Activated T-helper 2 cell treated with anti-CD3 and anti-CD28 coated beads, Interferon-gamma antibody, Interleukin-2, Interleukin-4, amounts not matched to agents 10 μg/mL and 5 μg/mL and 100 μg/mL, durations not matched to agents 14 hours and 24 hours and 36 hours (primary cell): ENCODE measurements at regions not wholly inside any gene's neighbourhood (a gene's known extent, or its start where the extent isn't known, plus 50 kb on each side); places are given as distances from the start of the nearest gene placed in this dataset.

Experiments used
- DNase-seq: peaks from one replicate; pipeline ENCODE4 v3.0.0; 2021; ENCODE audit warnings: low spot score
- H3K27ac Mint-ChIP-seq: one replicate; pipeline ENCODE4 v1.8.0; 2021; ENCODE audit warnings: mixed read lengths
- H3K27me3 Mint-ChIP-seq: one replicate; pipeline ENCODE4 v1.8.0; 2021; ENCODE audit warnings: low read depth, mixed read lengths
- H3K36me3 Mint-ChIP-seq: one replicate; pipeline ENCODE4 v1.8.0; 2021; ENCODE audit warnings: low read depth, mixed read lengths
- H3K4me1 Mint-ChIP-seq: one replicate; pipeline ENCODE4 v1.8.0; 2021; ENCODE audit warnings: low read depth, mixed read lengths
- H3K4me3 Mint-ChIP-seq: one replicate; pipeline ENCODE4 v1.8.0; 2021; ENCODE audit warnings: low read depth, mild to moderate bottlenecking, moderate library complexity, mixed read lengths
- H3K9me3 Mint-ChIP-seq: one replicate; pipeline ENCODE4 v1.8.0; 2021; ENCODE audit warnings: mixed read lengths
- intact Hi-C: fragments of 100-400 bp; cut with micrococcal nuclease; formaldehyde crosslinking; loops from one replicate; pipeline ENCODE4 v1.15.1; 2023

- Mint-ChIP-seq H3K27ac (no peak overlapping the region), H3K4me1 (no peaks in the 10 kb centered on the region), H3K9me3 (peaks cover 30% of the 10 kb centered on the region), H3K4me3 (no peak overlapping the region), H3K36me3 (no peaks in the 10 kb centered on the region), H3K27me3 (no peaks in the 10 kb centered on the region)
- intact Hi-C loops, result no loop called here
- no peak for DNase-seq
Measured at GRCh38 chr20:55172310-55173002, 697.1 kb downstream of the DOK5 start.

DNA sequence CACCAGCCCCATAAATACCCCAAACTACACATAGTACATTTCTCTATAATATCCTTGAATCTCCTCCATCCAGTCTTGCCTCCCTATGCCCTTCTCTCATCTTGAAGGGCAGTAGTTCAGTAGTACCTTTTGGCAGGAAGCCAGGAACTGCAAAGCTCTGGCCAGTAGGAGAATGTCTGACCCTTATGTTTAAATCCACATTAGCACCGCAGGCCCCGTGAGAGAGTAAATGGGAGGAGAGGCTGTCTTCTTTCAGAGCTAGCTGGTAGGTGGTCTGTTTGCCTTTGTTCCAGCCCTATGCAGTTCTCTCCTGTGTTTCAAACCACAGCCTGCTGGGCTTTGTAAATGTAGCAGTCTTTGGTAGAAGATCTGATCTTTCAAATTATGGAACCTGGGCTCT is 690.7 kb downstream of the DOK5 start:
- Mint-ChIP-seq H3K36me3 (no peaks in the 10 kb centered on the region), H3K27ac (no peak overlapping the region), H3K4me1 (no peaks in the 10 kb centered on the region), H3K4me3 (no peak overlapping the region), H3K27me3 (no peaks in the 10 kb centered on the region), H3K9me3 (peaks cover 44% of the 10 kb centered on the region)
- DNase-seq, result no peak
- intact Hi-C loops, result no loop called here

- H3K4me1 Mint-ChIP-seq, result no peaks in the 10 kb centered on the region
- intact Hi-C loops, result no loop called here
- DNase-seq, result no peak
Measured at GRCh38 chr20:55160996-55161395, 685.6 kb downstream of the DOK5 start.

DNA sequence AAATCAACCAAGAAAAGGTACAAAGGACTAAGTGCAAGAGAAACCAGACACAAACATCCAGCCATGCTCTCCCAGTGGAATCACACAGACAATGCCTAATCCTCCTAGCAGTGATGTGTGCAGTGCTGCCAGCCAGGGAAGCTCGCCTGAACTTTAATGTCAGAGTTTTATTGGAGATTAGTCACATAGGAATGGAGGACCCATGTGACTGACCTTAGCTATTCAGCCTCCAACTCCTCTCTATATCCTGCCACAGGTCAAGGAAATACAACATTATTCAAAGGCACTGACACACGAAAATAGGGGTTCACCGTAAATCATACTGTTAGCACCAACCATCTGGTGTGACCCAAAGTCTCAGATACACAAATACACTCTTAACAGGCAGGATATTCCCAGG is 684.6 kb downstream of the DOK5 start:
- no peak for DNase-seq
- H3K4me3 Mint-ChIP-seq, result no peak overlapping the region
- H3K4me1 Mint-ChIP-seq, result no peaks in the 10 kb centered on the region
- H3K9me3 Mint-ChIP-seq, result peaks cover 46% of the 10 kb centered on the region
- H3K36me3 Mint-ChIP-seq, result no peaks in the 10 kb centered on the region
- intact Hi-C loops, result no loop called here
- no peak overlapping the region for H3K27ac Mint-ChIP-seq
- H3K27me3 Mint-ChIP-seq, result no peaks in the 10 kb centered on the region

More at GRCh38 chr20:55160996-55161395, 685.6 kb downstream of the DOK5 start:
- H3K4me3 Mint-ChIP-seq, result no peak overlapping the region
- H3K9me3 Mint-ChIP-seq, result peaks cover 52% of the 10 kb centered on the region
- no peak overlapping the region for H3K27ac Mint-ChIP-seq
- no peaks in the 10 kb centered on the region for H3K36me3 Mint-ChIP-seq
- H3K27me3 Mint-ChIP-seq, result no peaks in the 10 kb centered on the region

- no peaks in the 10 kb centered on the region for H3K27me3 Mint-ChIP-seq
- H3K9me3 Mint-ChIP-seq, result peaks cover 40% of the 10 kb centered on the region
- H3K4me1 Mint-ChIP-seq, result no peaks in the 10 kb centered on the region
- H3K4me3 Mint-ChIP-seq, result no peak overlapping the region
- no peaks in the 10 kb centered on the region for H3K36me3 Mint-ChIP-seq
- H3K27ac Mint-ChIP-seq, result no peak overlapping the region
- no peak for DNase-seq
- intact Hi-C loops, result no loop called here
Measured at GRCh38 chr20:55159230-55159629, 683.8 kb downstream of the DOK5 start.

DNA sequence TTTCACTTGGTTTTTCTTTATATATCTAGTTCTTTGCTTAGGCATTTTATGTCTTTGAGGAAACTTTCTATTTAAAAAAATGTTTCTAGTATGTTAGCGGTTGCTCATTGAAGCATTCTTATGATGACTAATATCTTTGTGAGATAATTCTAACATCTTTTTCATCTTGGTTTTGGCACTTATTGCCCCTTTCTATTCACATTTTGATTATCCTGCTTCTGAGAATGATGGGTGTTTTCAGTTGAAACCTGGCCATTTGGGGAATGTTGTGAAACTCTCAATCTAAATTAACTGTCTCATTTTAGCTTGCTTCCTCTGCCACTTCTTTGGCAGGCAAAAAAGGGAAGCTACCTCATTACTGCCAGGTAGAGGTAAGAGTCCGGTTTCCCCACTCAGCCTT is 683.1 kb downstream of the DOK5 start:
- H3K4me1 Mint-ChIP-seq, result no peaks in the 10 kb centered on the region
- no peak overlapping the region for H3K4me3 Mint-ChIP-seq

GRCh38 chr20:55155360-55155759 is 680.0 kb downstream of the DOK5 start:
- H3K27ac Mint-ChIP-seq, result no peak overlapping the region
- H3K4me1 Mint-ChIP-seq, result no peaks in the 10 kb centered on the region
- intact Hi-C loops, result no loop called here
- H3K27me3 Mint-ChIP-seq, result no peaks in the 10 kb centered on the region
- H3K36me3 Mint-ChIP-seq, result no peaks in the 10 kb centered on the region
- no peak overlapping the region for H3K4me3 Mint-ChIP-seq
- H3K9me3 Mint-ChIP-seq, result peaks cover 24% of the 10 kb centered on the region
- DNase-seq, result no peak

More for the DNA sequence above, 683.1 kb downstream of the DOK5 start:
- DNase-seq, result no peak
- no peak overlapping the region for H3K27ac Mint-ChIP-seq
- no peaks in the 10 kb centered on the region for H3K36me3 Mint-ChIP-seq
- H3K9me3 Mint-ChIP-seq, result peaks cover 32% of the 10 kb centered on the region
- H3K27me3 Mint-ChIP-seq, result no peaks in the 10 kb centered on the region
- intact Hi-C loops, result no loop called here

DNA sequence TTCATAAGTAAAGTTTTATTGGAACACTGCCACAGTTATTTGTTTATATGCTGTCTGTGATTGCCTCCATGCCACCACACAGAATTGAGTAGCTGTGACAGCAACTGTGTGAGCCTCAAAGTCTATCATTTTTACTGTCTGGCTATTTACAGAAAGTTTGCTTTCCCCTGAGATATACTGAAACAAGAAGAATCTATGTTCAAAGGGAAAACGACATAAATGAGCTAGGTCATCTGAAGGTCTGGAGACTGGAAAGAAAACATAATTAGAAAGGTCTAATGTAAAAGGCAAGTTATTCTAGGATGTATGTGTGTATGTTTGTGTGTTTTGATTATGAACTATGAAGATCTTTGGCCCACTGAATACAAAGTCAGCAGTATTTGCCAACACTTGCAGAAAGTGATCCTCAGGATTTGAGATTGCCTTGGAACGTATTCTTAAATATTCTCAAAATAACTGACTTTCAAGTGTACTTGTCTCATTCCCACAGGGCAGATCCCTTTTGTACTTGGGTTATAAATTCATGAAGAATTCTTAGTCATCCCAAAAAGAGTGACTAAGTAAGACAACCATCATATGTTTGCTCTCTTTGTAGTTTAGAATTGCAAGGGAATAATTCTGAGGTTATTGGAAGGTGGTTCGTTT is 677.7 kb downstream of the DOK5 start:
- Mint-ChIP-seq H3K27me3 (no peaks in the 10 kb centered on the region), H3K4me1 (no peaks in the 10 kb centered on the region), H3K9me3 (peaks cover 25% of the 10 kb centered on the region), H3K27ac (no peak overlapping the region), H3K4me3 (no peak overlapping the region), H3K36me3 (no peaks in the 10 kb centered on the region)
- intact Hi-C loops, result no loop called here
- DNase-seq, result no peak

GRCh38 chr20:55151171-55151570 is 675.8 kb downstream of the DOK5 start:
- intact Hi-C loops, result no loop called here
- Mint-ChIP-seq H3K27me3 (no peaks in the 10 kb centered on the region), H3K4me3 (no peak overlapping the region), H3K27ac (no peak overlapping the region), H3K9me3 (peaks cover 13% of the 10 kb centered on the region), H3K4me1 (no peaks in the 10 kb centered on the region), H3K36me3 (no peaks in the 10 kb centered on the region)
- no peak for DNase-seq

- Mint-ChIP-seq H3K27me3 (no peaks in the 10 kb centered on the region), H3K4me3 (no peak overlapping the region), H3K36me3 (no peaks in the 10 kb centered on the region), H3K9me3 (peaks cover 18% of the 10 kb centered on the region), H3K27ac (no peak overlapping the region), H3K4me1 (no peaks in the 10 kb centered on the region)
- intact Hi-C loops, result no loop called here
- DNase-seq, result no peak
Measured at GRCh38 chr20:55143601-55144000, 668.2 kb downstream of the DOK5 start.

- no peaks in the 10 kb centered on the region for H3K4me1 Mint-ChIP-seq
- peaks cover 19% of the 10 kb centered on the region for H3K9me3 Mint-ChIP-seq
- H3K27ac Mint-ChIP-seq, result no peak overlapping the region
- H3K4me3 Mint-ChIP-seq, result no peak overlapping the region
- no peaks in the 10 kb centered on the region for H3K36me3 Mint-ChIP-seq
- no peaks in the 10 kb centered on the region for H3K27me3 Mint-ChIP-seq
- intact Hi-C loops, result no loop called here
- no peak for DNase-seq
Measured at GRCh38 chr20:55142932-55143331, 667.5 kb downstream of the DOK5 start.

DNA sequence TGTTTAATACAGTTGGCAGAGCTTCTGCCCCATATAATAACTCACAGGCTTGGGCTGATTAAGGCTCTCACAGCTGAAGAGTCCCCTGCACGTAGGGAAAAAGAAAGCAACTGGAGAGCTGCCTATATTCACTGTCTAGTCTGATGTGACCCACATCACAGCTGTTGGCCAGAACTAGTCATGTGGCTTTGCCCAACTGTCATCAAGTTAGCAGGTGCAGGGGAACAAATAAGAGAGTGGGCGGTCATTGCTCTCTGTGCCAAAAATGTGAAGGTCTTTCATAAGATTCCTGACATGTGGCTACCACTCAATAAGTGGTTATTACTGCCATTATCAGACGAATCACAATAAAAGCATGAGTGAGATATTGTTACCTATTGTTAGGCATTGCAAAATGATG is 665.2 kb downstream of the DOK5 start:
- Mint-ChIP-seq H3K36me3 (no peaks in the 10 kb centered on the region), H3K4me3 (no peak overlapping the region), H3K4me1 (no peaks in the 10 kb centered on the region), H3K27me3 (no peaks in the 10 kb centered on the region), H3K9me3 (peaks cover 19% of the 10 kb centered on the region), H3K27ac (no peak overlapping the region)
- intact Hi-C loops, result no loop called here
- no peak for DNase-seq

GRCh38 chr20:55139173-55139765 is 663.9 kb downstream of the DOK5 start:
- no peaks in the 10 kb centered on the region for H3K4me1 Mint-ChIP-seq
- no peak overlapping the region for H3K4me3 Mint-ChIP-seq
- H3K27ac Mint-ChIP-seq, result no peak overlapping the region
- H3K9me3 Mint-ChIP-seq, result peaks cover 11% of the 10 kb centered on the region
- intact Hi-C loops, result no loop called here
- no peaks in the 10 kb centered on the region for H3K27me3 Mint-ChIP-seq
- DNase-seq, result no peak
- no peaks in the 10 kb centered on the region for H3K36me3 Mint-ChIP-seq
